ENCODE measurements at regions not wholly inside any gene's neighbourhood (a gene's known extent, or its start where the extent isn't known, plus 50 kb on each side); places are given as distances from the start of the nearest gene placed in this dataset.

DNA sequence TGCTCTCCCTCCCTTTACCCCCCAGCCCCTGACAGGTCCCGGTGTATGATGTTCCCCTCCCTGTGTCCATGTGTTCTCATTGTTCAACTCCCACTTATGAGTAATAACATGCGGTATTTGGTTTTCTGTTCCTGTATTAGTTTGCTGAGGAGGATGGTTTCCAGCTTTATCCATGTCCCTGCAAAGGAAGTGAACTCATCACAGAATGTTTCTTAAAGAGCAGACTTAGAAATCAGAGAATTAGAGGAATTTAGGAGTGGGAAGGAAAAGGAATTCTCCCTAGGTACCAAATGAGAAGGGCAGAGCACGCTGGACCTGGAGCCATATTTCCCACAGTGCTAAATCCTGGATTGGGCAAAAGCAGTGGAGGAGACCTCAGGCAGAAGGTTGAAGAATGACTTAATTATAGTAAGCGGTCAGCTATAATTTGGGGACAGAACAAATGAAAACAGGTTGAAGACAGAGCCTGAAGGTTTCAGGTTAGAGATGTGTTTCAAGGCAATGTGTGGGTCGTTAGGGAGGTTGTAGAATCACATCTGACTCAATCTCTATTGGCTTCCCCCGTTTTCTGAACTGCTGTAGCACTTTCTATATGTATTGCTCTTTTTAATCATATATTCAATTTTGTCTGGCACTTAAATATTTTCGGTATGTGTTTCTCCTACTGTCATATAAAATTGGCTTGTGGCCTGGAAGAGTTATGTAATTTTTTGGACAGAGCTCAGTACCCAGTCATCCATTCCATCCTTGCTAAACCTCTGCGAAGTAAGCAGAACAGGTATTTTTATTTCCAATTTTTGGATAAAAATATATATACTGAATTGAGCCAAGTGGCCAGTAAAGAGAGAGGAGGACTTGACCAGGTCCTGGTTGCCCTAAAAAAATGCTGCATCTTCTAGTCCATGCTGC, 210.5 kb upstream of the KLF6 start:
- TF ChIP-seq, protein P1, sequence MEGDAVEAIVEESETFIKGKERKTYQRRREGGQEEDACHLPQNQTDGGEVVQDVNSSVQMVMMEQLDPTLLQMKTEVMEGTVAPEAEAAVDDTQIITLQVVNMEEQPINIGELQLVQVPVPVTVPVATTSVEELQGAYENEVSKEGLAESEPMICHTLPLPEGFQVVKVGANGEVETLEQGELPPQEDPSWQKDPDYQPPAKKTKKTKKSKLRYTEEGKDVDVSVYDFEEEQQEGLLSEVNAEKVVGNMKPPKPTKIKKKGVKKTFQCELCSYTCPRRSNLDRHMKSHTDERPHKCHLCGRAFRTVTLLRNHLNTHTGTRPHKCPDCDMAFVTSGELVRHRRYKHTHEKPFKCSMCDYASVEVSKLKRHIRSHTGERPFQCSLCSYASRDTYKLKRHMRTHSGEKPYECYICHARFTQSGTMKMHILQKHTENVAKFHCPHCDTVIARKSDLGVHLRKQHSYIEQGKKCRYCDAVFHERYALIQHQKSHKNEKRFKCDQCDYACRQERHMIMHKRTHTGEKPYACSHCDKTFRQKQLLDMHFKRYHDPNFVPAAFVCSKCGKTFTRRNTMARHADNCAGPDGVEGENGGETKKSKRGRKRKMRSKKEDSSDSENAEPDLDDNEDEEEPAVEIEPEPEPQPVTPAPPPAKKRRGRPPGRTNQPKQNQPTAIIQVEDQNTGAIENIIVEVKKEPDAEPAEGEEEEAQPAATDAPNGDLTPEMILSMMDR (IDR thresholded peaks at IDR 0.05): no peak
- TF ChIP-seq SP1 (CRISPR knock-in tag; conservative IDR thresholded peaks at IDR 0.05): no peak
- TF ChIP-seq ESRRA (CRISPR knock-in tag; IDR thresholded peaks at IDR 0.05; ENCODE audit: borderline replicate concordance): no peak
- TF ChIP-seq, protein P2, sequence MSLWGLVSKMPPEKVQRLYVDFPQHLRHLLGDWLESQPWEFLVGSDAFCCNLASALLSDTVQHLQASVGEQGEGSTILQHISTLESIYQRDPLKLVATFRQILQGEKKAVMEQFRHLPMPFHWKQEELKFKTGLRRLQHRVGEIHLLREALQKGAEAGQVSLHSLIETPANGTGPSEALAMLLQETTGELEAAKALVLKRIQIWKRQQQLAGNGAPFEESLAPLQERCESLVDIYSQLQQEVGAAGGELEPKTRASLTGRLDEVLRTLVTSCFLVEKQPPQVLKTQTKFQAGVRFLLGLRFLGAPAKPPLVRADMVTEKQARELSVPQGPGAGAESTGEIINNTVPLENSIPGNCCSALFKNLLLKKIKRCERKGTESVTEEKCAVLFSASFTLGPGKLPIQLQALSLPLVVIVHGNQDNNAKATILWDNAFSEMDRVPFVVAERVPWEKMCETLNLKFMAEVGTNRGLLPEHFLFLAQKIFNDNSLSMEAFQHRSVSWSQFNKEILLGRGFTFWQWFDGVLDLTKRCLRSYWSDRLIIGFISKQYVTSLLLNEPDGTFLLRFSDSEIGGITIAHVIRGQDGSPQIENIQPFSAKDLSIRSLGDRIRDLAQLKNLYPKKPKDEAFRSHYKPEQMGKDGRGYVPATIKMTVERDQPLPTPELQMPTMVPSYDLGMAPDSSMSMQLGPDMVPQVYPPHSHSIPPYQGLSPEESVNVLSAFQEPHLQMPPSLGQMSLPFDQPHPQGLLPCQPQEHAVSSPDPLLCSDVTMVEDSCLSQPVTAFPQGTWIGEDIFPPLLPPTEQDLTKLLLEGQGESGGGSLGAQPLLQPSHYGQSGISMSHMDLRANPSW (CRISPR knock-in tag; conservative IDR thresholded peaks at IDR 0.05; ENCODE audit: low read depth): no peak
- TF ChIP-seq, protein P3, sequence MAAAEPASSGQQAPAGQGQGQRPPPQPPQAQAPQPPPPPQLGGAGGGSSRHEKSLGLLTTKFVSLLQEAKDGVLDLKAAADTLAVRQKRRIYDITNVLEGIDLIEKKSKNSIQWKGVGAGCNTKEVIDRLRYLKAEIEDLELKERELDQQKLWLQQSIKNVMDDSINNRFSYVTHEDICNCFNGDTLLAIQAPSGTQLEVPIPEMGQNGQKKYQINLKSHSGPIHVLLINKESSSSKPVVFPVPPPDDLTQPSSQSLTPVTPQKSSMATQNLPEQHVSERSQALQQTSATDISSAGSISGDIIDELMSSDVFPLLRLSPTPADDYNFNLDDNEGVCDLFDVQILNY (CRISPR knock-in tag; IDR thresholded peaks at IDR 0.05): no peak
- TF ChIP-seq KAT7 (CRISPR knock-in tag; IDR thresholded peaks at IDR 0.05; ENCODE audit: borderline replicate concordance): no peak
- TF ChIP-seq, protein P4, sequence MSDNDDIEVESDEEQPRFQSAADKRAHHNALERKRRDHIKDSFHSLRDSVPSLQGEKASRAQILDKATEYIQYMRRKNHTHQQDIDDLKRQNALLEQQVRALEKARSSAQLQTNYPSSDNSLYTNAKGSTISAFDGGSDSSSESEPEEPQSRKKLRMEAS (CRISPR knock-in tag; IDR thresholded peaks at IDR 0.05): no peak
- TF ChIP-seq MYBL2 (CRISPR knock-in tag; IDR thresholded peaks at IDR 0.05): no peak
- TF ChIP-seq, protein P5, sequence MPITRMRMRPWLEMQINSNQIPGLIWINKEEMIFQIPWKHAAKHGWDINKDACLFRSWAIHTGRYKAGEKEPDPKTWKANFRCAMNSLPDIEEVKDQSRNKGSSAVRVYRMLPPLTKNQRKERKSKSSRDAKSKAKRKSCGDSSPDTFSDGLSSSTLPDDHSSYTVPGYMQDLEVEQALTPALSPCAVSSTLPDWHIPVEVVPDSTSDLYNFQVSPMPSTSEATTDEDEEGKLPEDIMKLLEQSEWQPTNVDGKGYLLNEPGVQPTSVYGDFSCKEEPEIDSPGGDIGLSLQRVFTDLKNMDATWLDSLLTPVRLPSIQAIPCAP (CRISPR knock-in tag; IDR thresholded peaks at IDR 0.05): no peak
- TF ChIP-seq, protein P6, sequence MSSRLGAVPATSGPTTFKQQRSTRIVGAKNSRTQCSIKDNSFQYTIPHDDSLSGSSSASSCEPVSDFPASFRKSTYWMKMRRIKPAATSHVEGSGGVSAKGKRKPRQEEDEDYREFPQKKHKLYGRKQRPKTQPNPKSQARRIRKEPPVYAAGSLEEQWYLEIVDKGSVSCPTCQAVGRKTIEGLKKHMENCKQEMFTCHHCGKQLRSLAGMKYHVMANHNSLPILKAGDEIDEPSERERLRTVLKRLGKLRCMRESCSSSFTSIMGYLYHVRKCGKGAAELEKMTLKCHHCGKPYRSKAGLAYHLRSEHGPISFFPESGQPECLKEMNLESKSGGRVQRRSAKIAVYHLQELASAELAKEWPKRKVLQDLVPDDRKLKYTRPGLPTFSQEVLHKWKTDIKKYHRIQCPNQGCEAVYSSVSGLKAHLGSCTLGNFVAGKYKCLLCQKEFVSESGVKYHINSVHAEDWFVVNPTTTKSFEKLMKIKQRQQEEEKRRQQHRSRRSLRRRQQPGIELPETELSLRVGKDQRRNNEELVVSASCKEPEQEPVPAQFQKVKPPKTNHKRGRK (CRISPR knock-in tag; IDR thresholded peaks at IDR 0.05; ENCODE audit: borderline replicate concordance): no peak
- TF ChIP-seq, protein P7, sequence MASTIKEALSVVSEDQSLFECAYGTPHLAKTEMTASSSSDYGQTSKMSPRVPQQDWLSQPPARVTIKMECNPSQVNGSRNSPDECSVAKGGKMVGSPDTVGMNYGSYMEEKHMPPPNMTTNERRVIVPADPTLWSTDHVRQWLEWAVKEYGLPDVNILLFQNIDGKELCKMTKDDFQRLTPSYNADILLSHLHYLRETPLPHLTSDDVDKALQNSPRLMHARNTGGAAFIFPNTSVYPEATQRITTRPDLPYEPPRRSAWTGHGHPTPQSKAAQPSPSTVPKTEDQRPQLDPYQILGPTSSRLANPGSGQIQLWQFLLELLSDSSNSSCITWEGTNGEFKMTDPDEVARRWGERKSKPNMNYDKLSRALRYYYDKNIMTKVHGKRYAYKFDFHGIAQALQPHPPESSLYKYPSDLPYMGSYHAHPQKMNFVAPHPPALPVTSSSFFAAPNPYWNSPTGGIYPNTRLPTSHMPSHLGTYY (CRISPR knock-in tag; IDR thresholded peaks at IDR 0.05): no peak
- TF ChIP-seq, protein P8, sequence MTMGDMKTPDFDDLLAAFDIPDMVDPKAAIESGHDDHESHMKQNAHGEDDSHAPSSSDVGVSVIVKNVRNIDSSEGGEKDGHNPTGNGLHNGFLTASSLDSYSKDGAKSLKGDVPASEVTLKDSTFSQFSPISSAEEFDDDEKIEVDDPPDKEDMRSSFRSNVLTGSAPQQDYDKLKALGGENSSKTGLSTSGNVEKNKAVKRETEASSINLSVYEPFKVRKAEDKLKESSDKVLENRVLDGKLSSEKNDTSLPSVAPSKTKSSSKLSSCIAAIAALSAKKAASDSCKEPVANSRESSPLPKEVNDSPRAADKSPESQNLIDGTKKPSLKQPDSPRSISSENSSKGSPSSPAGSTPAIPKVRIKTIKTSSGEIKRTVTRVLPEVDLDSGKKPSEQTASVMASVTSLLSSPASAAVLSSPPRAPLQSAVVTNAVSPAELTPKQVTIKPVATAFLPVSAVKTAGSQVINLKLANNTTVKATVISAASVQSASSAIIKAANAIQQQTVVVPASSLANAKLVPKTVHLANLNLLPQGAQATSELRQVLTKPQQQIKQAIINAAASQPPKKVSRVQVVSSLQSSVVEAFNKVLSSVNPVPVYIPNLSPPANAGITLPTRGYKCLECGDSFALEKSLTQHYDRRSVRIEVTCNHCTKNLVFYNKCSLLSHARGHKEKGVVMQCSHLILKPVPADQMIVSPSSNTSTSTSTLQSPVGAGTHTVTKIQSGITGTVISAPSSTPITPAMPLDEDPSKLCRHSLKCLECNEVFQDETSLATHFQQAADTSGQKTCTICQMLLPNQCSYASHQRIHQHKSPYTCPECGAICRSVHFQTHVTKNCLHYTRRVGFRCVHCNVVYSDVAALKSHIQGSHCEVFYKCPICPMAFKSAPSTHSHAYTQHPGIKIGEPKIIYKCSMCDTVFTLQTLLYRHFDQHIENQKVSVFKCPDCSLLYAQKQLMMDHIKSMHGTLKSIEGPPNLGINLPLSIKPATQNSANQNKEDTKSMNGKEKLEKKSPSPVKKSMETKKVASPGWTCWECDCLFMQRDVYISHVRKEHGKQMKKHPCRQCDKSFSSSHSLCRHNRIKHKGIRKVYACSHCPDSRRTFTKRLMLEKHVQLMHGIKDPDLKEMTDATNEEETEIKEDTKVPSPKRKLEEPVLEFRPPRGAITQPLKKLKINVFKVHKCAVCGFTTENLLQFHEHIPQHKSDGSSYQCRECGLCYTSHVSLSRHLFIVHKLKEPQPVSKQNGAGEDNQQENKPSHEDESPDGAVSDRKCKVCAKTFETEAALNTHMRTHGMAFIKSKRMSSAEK (CRISPR knock-in tag; IDR thresholded peaks at IDR 0.05; ENCODE audit: borderline replicate concordance): no peak
